ENCODE measurements at regions not wholly inside any gene's neighbourhood (a gene's known extent, or its start where the extent isn't known, plus 50 kb on each side); places are given as distances from the start of the nearest gene placed in this dataset.
"Not testable (repeated sequence)": the region's sequence is repeated elsewhere in the genome, so short reads cannot be mapped to it uniquely, and the experiment has no call there.

DNA sequence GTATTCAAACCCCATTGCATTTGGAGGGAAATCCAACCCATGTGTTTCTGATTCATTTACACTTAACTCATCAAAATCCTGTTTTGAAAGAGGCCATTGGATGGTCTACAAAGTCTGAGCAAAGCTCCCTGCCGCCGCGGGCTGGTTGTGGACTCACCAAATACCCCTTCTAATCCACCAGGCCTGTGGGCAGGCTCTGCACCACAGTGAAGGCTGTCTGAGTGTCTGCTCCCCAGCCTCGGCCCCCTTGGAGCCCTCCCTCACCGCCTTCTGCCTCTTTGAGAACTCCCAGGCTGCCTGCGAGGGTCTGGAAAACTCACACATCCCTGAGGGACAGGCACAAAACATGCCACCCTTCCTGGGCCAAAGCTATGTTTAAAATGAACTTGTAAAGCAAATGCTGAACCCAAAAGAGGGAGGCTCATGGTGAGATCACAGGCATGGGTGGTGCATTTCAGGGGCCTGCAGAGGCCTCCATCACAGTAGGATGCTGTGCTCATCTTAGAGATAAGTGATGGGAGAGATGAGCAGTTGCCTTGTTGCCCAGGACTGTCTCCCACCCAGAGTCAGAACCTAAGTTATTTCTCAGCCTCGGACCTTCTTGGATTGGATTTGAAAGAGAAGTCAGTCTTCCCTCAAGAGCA is 225.0 kb downstream of the CYP26B1 start:
- H2BK120ac ChIP-seq (ENCODE audit: low read depth, low read length), result no peak overlapping the region

DNA sequence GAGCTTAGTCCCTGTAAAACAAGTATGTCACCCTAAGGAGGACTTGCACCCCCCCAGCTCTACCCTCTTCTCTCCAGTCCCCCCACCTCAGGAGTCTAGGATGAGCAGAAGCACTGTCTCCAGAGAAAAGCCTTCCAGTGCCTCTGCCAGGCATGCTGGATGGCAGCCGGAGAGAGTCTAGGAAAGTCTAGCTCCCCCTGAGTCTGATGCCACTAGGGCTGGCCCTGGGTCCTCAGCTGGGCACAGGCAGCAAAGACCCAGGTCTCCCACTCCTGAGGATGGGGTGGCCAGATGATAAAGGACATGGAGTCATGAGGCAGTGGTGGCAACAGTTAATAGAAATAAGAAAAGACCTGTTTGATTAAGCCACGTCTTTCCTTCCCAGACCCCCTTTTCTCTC is 225.6 kb downstream of the CYP26B1 start:
- no peak overlapping the region for H2AK5ac ChIP-seq (ENCODE audit: low read length, severe bottlenecking)

More for the DNA sequence above, 225.0 kb downstream of the CYP26B1 start:
- Histone ChIP-seq H3K79me1 (replicated peaks; ENCODE audit: low read length, poor library complexity, severe bottlenecking) (no peaks in the 10 kb centered on the region), H3K9ac (ENCODE audit: low read length) (no peak overlapping the region), H3K4ac (ENCODE audit: low read depth in 1 of 2, low read length in 2 of 2) (no peak overlapping the region), H3K4me1 (ENCODE audit: control insufficient read depth, insufficient read depth, low read depth, low read length) (peaks cover 8% of the 10 kb centered on the region), H4K91ac (ENCODE audit: low read length) (no peak overlapping the region), H3K9me3 (ENCODE audit: control insufficient read depth, low read length) (peaks cover 36% of the 10 kb centered on the region), H3K18ac (ENCODE audit: low read depth in 1 of 2, low read length in 2 of 2) (no peak overlapping the region), H2AFZ (ENCODE audit: low read depth, low read length) (no peak overlapping the region), H4K8ac (ENCODE audit: low read length) (no peak overlapping the region), H2AK5ac (ENCODE audit: low read length, severe bottlenecking) (no peak overlapping the region), H2BK5ac (ENCODE audit: low read depth, low read length, poor library complexity, severe bottlenecking) (no peak overlapping the region), H3K36me3 (ENCODE audit: control insufficient read depth in 1 of 2, insufficient read depth in 2 of 2, low read depth in 1 of 2, low read length in 2 of 2) (no peaks in the 10 kb centered on the region), H2BK12ac (ENCODE audit: low read length in 2 of 2) (no peak overlapping the region), H3K14ac (ENCODE audit: low read length in 2 of 2) (no peak overlapping the region), H3K27me3 (ENCODE audit: control insufficient read depth in 1 of 2, insufficient read depth in 1 of 2, low read length in 2 of 2) (peaks cover 0 to 22% of the 10 kb centered on the region in 2 experiments), H3K23ac (ENCODE audit: low read length in 2 of 2) (no peak overlapping the region), H3K4me2 (ENCODE audit: low read length, poor library complexity, severe bottlenecking) (no peak overlapping the region), H2BK15ac (ENCODE audit: low read depth, poor library complexity, severe bottlenecking) (no peak overlapping the region), H3K4me3 (ENCODE audit: insufficient read depth in 1 of 2, low read depth in 1 of 2, low read length in 2 of 2) (no peak overlapping the region), H3K27ac (ENCODE audit: low read length, poor library complexity, severe bottlenecking) (no peak overlapping the region)
- no peak for DNase-seq
- 79% methylated on average over 7 of the region's 7 CpGs for WGBS

DNA sequence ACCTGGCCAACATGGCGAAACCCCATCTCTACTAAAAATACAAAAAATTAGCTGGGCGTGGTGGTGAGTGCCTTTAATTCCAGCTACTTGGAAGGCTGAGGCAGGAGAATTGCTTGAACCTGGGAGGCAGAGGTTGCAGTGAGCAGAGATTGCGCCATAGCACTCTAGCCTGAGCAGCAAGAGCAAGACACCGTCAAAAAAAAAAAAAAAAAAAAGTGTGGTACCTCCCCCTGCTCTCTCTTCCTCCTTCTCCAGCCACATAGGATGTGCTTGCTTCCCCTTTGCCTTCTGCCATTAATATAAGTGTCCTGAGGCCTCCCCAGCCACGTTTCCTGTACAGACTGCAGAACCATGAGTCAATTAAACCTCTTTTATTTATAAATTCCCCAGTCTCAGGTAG is 226.8 kb downstream of the CYP26B1 start:
- not testable (repeated sequence) for H3K4me3 ChIP-seq (ENCODE audit: insufficient read depth in 1 of 2, low read depth in 1 of 2, low read length in 2 of 2); H3K23ac ChIP-seq (ENCODE audit: low read length in 2 of 2); H2AK5ac ChIP-seq (ENCODE audit: low read length, severe bottlenecking); H3K18ac ChIP-seq (ENCODE audit: low read depth in 1 of 2, low read length in 2 of 2); H2BK12ac ChIP-seq (ENCODE audit: low read length in 2 of 2); H3K79me1 ChIP-seq (replicated peaks; ENCODE audit: low read length, poor library complexity, severe bottlenecking); H2BK5ac ChIP-seq (ENCODE audit: low read depth, low read length, poor library complexity, severe bottlenecking); H3K4me1 ChIP-seq (ENCODE audit: control insufficient read depth, insufficient read depth, low read depth, low read length); H3K14ac ChIP-seq (ENCODE audit: low read length in 2 of 2); H2BK120ac ChIP-seq (ENCODE audit: low read depth, low read length); H3K4me2 ChIP-seq (ENCODE audit: low read length, poor library complexity, severe bottlenecking); DNase-seq; H2AFZ ChIP-seq (ENCODE audit: low read depth, low read length); H3K4ac ChIP-seq (ENCODE audit: low read depth in 1 of 2, low read length in 2 of 2); H3K36me3 ChIP-seq (ENCODE audit: control insufficient read depth in 1 of 2, insufficient read depth in 2 of 2, low read depth in 1 of 2, low read length in 2 of 2); H2BK15ac ChIP-seq (ENCODE audit: low read depth, poor library complexity, severe bottlenecking); H3K9ac ChIP-seq (ENCODE audit: low read length); H3K27ac ChIP-seq (ENCODE audit: low read length, poor library complexity, severe bottlenecking); H4K8ac ChIP-seq (ENCODE audit: low read length); H4K91ac ChIP-seq (ENCODE audit: low read length)
- Histone ChIP-seq H3K9me3 (ENCODE audit: control insufficient read depth, low read length) (peaks cover 52% of the 10 kb centered on the region), H3K27me3 (ENCODE audit: control insufficient read depth in 1 of 2, insufficient read depth in 1 of 2, low read length in 2 of 2) (peaks cover 0 to 22% of the 10 kb centered on the region in 2 experiments)
- 61% methylated on average over 3 of the region's 5 CpGs for WGBS

More for the DNA sequence above, 225.6 kb downstream of the CYP26B1 start:
- Histone ChIP-seq H3K14ac (ENCODE audit: low read length in 2 of 2) (no peak overlapping the region), H4K91ac (ENCODE audit: low read length) (no peak overlapping the region), H3K27me3 (ENCODE audit: control insufficient read depth in 1 of 2, insufficient read depth in 1 of 2, low read length in 2 of 2) (peaks cover 0 to 22% of the 10 kb centered on the region in 2 experiments), H3K4ac (ENCODE audit: low read depth in 1 of 2, low read length in 2 of 2) (no peak overlapping the region), H2BK5ac (ENCODE audit: low read depth, low read length, poor library complexity, severe bottlenecking) (no peak overlapping the region), H3K18ac (ENCODE audit: low read depth in 1 of 2, low read length in 2 of 2) (no peak overlapping the region), H2BK120ac (ENCODE audit: low read depth, low read length) (no peak overlapping the region), H3K36me3 (ENCODE audit: control insufficient read depth in 1 of 2, insufficient read depth in 2 of 2, low read depth in 1 of 2, low read length in 2 of 2) (no peaks in the 10 kb centered on the region), H3K27ac (ENCODE audit: low read length, poor library complexity, severe bottlenecking) (no peak overlapping the region), H3K9ac (ENCODE audit: low read length) (no peak overlapping the region), H3K4me3 (ENCODE audit: insufficient read depth in 1 of 2, low read depth in 1 of 2, low read length in 2 of 2) (no peak overlapping the region), H3K4me1 (ENCODE audit: control insufficient read depth, insufficient read depth, low read depth, low read length) (peaks cover 8% of the 10 kb centered on the region), H3K4me2 (ENCODE audit: low read length, poor library complexity, severe bottlenecking) (no peak overlapping the region), H4K8ac (ENCODE audit: low read length) (no peak overlapping the region), H3K23ac (ENCODE audit: low read length in 2 of 2) (no peak overlapping the region), H2AFZ (ENCODE audit: low read depth, low read length) (no peak overlapping the region), H2BK15ac (ENCODE audit: low read depth, poor library complexity, severe bottlenecking) (no peak overlapping the region), H3K79me1 (replicated peaks; ENCODE audit: low read length, poor library complexity, severe bottlenecking) (no peaks in the 10 kb centered on the region), H3K9me3 (ENCODE audit: control insufficient read depth, low read length) (peaks cover 40% of the 10 kb centered on the region), H2BK12ac (ENCODE audit: low read length in 2 of 2) (no peak overlapping the region)
- 84% methylated on average over 2 of the region's 2 CpGs for WGBS
- no peak for DNase-seq

DNA sequence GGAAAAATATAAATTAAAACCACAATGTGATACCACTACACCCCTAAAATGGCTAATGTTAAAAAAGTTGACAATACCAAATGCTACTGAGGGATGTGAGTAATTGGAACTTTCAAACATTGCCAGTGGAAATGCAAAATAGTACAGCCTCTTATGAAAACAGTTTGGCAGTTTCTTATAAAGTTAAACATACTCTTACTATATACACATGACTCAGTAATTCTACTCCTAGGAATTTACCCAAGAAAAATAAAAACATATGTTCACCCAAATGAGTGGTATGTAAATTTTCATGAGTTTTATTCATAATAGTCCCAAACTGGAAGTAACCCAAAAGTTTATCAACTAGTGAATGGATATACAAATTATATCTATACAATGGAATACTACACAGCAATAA is 228.0 kb downstream of the CYP26B1 start:
- H4K91ac ChIP-seq (ENCODE audit: low read length), result no peak overlapping the region
- no peak overlapping the region for H2AFZ ChIP-seq (ENCODE audit: low read depth, low read length)
- DNase-seq, result no peak
- peaks cover 0 to 22% of the 10 kb centered on the region in 2 experiments for H3K27me3 ChIP-seq (ENCODE audit: control insufficient read depth in 1 of 2, insufficient read depth in 1 of 2, low read length in 2 of 2)
- no peak overlapping the region for H4K8ac ChIP-seq (ENCODE audit: low read length)
- no peak overlapping the region for H3K9ac ChIP-seq (ENCODE audit: low read length)
- H2BK120ac ChIP-seq (ENCODE audit: low read depth, low read length), result no peak overlapping the region
- H3K4me1 ChIP-seq (ENCODE audit: control insufficient read depth, insufficient read depth, low read depth, low read length), result no peaks in the 10 kb centered on the region
- no peak overlapping the region for H2BK12ac ChIP-seq (ENCODE audit: low read length in 2 of 2)
- H2BK15ac ChIP-seq (ENCODE audit: low read depth, poor library complexity, severe bottlenecking), result no peak overlapping the region
- no peak overlapping the region for H2AK5ac ChIP-seq (ENCODE audit: low read length, severe bottlenecking)
- peaks cover 54% of the 10 kb centered on the region for H3K9me3 ChIP-seq (ENCODE audit: control insufficient read depth, low read length)
- H3K27ac ChIP-seq (ENCODE audit: low read length, poor library complexity, severe bottlenecking), result no peak overlapping the region
- H3K18ac ChIP-seq (ENCODE audit: low read depth in 1 of 2, low read length in 2 of 2), result no peak overlapping the region
- no peaks in the 10 kb centered on the region for H3K79me1 ChIP-seq (replicated peaks; ENCODE audit: low read length, poor library complexity, severe bottlenecking)
- H3K4ac ChIP-seq (ENCODE audit: low read depth in 1 of 2, low read length in 2 of 2), result no peak overlapping the region
- no peak overlapping the region for H3K23ac ChIP-seq (ENCODE audit: low read length in 2 of 2)
- H3K14ac ChIP-seq (ENCODE audit: low read length in 2 of 2), result no peak overlapping the region
- H3K4me2 ChIP-seq (ENCODE audit: low read length, poor library complexity, severe bottlenecking), result no peak overlapping the region
- no peaks in the 10 kb centered on the region for H3K36me3 ChIP-seq (ENCODE audit: control insufficient read depth in 1 of 2, insufficient read depth in 2 of 2, low read depth in 1 of 2, low read length in 2 of 2)
- no peak overlapping the region for H2BK5ac ChIP-seq (ENCODE audit: low read depth, low read length, poor library complexity, severe bottlenecking)
- no peak overlapping the region for H3K4me3 ChIP-seq (ENCODE audit: insufficient read depth in 1 of 2, low read depth in 1 of 2, low read length in 2 of 2)

All from mesenchymal stem cell (in vitro differentiated cells and primary cell).